ENCODE measurements at regions not wholly inside any gene's neighbourhood (a gene's known extent, or its start where the extent isn't known, plus 50 kb on each side); places are given as distances from the start of the nearest gene placed in this dataset.
A peak's percentile ranks its signal among the peaks of the same experiment; 100 is the strongest.

DNA sequence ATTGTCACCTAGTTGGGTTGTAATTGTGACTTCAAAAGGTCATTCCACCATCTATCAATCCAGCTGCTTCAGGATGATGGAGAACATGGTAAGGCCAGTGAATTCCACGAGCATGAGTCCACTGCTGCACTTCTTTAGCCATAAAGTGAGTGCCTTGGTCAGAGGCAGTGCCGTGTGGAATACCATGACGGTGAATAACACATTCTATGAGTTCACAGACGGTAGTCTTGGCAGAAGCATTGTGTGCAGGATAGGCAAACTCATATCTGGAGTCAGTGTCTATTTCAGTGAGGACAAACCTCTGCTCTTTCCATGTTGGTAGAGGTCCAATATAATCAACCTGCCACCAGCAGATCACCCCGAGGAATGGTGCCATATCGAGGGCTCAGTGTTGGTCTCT lies 650.9 kb downstream of the KCNJ2 start:
- no peak for DNase-seq

DNA sequence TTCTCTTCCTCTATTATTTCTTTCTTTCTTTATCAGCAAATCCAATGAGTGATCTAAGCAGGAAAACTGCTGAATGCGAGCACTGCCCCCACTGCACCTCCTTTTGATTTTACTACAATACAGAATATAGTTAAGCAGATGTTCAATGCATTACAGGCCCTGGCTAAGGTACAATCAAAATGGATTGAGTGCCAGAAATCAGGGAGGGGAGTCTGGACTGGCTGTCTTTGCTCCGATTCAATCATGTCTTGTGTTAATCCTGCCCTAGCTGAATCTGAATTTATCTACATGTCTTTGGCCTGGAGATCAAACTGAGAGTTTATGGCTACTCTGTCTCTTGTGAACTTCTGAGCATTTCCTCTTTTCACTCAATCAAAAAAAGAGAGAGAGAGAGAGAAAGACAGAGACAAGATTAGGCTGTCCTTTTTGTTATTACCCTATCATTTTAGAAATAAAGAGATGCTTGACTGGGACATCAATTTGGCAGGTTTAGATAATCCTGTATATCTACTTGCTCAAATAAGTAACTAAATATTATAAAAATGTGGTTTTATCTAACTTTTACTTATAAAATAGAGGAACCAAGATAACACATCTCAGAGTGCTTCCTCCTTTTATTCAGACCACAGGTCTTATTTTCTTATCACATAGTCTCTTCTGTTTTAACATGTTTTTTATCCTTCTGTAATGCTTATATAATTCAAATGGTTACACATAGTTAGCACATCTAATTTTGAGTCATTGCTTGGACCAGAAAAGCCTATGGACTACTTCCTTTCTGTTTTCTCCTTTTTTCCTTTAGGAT lies 656.2 kb downstream of the KCNJ2 start:
- no peak for DNase-seq

DNA sequence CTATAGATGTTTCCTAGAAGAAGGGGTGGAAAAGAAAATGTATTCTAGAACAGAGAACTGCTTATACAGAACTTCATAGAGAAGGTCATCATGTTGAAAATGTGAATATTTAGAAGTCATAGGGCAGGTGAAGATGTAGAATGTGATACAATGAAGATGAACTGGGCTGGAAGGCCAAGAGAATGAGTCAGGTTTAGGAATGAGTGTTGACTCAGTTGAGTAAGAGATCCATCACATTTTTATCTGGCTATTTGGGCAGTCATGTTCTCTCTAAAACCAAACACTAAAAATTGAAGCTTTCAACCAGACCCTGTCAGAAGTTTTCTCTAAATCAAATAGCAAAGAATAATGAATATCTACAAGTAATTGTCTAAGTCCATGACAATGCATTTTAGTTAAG lies 660.5 kb downstream of the KCNJ2 start:
- no peak for DNase-seq

DNA sequence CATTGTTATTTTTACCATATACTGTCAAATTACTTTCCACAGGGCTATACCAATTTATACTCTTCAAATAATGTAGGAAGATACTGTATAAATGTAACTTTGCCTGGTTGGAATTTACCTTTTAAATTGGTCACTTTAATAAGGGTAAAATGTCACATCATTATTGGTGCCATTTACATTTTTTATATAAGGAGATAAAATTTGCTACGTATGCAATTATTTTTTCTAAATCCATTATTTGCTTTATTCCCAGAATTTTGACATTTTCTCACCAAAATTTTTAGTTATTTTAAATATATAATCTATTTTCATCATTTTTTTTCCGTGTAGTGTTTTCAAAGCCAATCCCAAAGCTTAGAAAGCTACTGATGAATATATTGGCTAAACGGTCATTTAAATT lies 664.7 kb downstream of the KCNJ2 start:
- DNase-seq: no peak

DNA sequence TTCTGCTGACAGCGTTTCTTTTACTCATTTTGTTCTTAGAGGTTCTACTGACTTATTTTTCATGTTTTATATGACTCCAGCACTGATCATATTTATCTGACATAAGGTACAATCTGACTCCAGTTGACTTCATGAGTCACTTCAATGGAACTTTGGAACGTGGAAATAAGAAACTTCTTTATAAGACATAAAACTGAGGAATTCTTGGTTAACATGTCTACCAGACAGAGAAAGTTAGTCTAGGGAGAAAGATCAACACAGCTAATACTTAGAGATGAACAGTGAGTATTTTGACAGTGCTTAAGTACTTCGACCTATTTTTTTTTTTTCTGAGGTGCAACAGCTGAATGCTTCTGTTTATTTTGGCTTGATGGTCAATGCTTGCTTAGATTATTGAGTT lies 679.5 kb downstream of the KCNJ2 start:
- no peak for DNase-seq

DNA sequence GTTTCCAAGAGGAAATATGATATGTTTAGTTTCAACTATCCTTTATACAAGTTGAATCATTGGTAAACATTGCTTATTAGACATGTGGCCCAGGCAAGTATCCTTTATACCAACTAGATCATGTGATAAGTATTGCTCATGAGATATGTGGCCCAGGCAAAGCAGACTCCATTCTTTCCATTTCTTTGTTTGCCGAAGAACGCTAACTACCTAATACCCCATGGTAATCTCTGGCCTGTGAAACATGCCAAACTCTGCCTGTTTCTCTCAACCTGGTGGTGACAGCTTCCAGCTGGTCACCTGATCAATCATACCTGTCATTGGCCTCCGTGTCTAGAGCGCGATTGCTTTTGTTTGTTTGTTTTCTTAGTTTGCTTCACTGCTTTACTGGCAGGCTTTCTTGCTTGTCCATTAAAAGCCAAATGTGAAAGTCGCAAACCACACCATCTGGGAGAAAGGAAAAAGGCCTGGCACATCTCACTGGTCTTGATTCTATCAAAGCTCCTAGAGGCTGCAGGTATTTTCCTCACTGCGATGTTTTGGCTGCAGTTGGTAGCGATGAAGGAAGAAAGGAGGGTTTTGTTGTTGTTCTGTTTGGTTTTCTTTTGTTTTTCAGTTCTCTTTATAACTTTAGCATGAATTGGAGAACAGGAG lies 686.2 kb downstream of the KCNJ2 start:
- peak; percentile 74 for DNase-seq

DNA sequence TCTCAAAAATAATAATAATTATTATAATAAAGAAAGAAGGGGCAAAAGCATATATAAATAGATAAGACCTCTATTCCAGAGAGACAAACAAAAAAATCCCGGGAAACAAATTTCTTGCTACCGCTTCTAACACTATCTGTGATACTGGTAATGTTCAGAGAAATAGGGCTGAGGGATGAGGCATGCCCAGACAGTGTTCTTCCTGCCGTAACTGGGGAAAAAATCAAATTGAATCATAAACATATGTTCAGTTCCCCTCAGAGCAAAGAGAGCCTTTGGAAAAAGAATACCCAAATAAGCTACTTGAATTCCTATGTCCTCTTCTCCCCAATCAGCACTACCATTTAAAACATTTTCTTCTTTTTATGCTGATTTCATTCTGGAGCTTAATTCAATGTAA lies 688.0 kb downstream of the KCNJ2 start:
- DNase-seq: no peak

DNA sequence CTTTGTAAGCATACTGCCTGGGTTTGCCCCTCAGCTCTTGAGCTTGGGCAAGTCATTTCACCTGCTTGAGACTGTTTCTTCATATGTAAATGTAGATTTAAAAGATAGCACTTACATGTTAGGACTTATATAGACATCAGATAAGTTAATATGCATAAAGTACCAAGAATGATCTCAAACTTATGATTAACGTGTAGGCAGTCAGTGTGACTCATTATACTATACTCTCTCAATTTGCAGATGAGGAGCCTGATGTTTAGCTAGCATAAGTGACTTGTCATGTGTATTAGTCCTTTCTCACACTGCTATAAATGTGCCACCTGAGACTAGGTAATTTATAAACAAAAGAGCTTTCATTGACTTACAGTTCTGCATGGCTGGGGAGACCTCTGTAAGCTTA lies 690.5 kb downstream of the KCNJ2 start:
- peak; percentile 72 for DNase-seq

DNA sequence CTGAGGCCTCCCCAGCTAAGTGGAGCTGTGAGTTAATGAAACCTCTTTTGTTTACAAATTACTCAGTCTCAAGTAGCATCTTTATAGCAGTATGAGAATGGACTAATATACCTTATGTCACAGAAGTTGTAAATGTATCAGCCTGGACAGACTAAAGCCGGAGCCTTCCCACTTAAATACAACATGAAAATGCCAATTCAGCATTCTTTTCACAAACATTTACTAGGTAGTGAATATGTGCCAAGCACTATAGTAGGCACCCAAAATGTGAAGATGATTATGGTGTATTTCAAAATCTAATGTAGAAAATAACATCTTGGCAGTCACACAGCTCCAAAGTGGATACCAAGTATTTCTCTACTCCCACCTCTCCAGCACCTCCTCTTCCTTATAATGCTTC lies 693.0 kb downstream of the KCNJ2 start:
- DNase-seq: no peak

DNA sequence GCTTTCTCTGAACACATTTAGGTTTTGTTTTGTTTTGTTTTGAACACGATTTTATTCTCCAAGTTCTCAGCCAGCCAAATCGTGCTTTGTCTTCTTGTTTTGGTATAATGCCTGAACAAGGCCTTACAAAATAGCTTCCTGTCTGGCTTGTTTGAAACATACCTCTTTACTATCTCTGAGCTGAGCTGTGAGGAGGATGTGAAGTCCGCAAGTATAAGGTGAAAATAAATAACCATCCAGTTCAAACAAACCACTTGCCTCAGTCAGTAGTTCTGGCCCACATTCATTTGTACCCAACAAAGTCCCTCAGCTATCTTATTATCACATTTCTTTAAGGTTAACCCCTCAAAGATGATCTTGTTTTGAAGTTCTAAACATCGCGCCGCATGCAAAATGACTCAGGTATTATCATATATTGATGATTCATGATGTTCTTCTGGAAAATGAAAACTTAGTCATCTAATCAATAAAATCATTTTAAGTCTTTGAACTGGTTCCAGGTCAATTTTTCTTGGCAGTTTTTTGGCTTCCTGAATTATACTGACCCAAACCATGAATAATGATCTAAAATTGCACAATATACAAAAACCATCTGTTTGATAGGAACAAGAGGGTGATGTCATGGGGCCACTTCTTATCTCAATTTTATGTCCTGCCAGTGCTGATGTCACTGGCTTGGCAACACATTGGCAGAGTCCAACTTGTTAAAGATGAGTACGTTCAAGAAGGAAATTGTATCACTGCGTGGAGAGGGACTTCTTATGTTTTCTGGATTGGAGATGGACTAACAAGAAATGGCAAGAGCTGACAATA lies 694.3 kb downstream of the KCNJ2 start:
- DNase-seq: no peak

DNA sequence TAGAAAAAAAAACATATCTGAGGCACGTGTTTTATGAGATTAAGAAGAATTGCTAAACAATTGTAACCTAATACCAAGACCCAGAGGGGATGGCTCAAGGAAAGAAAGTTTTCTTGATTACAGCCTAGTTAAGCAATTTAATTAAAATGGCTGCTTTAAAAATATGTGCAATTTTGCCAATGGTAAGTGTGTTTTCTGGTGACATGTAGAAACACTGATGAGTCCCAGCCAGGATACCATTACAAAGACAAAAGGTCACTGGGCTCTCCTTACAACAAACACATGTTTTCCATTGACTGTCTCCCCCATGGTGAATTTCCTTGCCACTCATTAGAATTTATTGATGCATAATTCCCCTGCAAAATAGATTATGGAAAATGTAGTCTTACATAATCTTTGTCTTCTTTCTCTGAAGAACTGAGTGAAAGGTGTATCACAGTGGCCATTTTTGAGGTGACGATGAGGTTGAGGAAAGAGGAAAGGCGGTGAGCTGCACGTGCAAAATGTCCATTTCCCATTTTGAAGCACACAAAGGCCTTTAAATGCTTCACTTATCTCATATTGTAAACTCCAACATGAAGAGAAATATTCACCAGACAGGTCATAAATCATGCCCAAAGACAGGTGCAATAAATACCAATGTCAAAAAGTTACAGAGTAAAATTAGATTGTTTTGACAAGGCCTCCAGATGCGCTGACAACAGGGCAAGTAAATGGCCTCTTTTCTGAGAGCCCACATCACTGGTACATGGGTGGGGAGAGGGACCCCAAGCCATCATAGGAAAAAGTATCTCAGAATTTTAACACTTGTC lies 696.9 kb downstream of the KCNJ2 start:
- no peak for DNase-seq

DNA sequence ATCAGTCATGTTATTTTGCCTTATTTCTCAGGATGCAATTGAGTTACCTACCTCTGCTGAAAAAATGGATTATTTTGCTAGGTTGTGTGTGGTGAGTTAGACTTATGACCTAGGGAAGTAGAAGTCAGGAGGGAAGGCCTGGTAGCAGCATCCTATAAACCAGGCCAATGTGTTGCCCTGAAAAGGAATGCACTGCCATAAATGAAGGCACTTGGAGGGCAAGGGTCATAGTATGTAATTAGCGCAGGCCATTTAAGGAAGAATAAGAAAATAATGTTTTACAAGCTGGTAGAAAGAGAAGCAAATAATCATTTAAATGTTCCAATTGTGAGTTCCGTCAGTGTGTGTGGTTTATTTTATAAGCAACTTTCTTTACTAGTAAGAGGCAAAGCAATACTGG lies 698.8 kb downstream of the KCNJ2 start:
- DNase-seq: no peak

DNA sequence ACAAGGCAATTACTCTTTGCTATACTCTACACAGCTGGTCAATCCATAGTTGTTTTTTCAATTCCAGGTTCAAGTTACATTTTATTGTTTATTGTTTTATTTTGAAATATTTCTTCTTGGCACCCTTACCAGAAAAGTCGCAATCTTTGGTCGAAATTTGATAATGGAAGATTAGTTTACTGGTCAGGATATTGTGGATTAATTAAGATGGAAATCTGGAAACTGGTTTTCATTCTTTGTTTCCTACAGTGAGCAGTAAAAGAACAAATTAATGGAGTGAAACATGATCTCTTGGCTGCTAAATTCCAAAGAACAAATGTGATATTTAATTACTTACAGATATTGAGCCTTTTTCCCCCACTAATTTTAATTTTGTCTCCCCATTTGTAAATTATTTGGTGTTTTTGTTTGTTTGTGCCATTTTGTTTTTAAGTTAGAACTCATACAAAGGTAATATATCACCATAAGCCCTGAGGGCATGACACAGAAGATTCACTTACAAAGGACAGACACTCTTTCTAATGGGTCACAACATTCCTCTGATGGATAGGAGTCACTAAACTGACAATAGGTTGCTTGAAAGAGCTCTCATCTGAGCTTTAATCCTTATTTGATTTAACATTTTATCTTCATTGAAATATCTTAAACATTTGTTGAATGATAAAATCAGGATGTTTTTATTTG lies 700.2 kb downstream of the KCNJ2 start:
- no peak for DNase-seq

DNA sequence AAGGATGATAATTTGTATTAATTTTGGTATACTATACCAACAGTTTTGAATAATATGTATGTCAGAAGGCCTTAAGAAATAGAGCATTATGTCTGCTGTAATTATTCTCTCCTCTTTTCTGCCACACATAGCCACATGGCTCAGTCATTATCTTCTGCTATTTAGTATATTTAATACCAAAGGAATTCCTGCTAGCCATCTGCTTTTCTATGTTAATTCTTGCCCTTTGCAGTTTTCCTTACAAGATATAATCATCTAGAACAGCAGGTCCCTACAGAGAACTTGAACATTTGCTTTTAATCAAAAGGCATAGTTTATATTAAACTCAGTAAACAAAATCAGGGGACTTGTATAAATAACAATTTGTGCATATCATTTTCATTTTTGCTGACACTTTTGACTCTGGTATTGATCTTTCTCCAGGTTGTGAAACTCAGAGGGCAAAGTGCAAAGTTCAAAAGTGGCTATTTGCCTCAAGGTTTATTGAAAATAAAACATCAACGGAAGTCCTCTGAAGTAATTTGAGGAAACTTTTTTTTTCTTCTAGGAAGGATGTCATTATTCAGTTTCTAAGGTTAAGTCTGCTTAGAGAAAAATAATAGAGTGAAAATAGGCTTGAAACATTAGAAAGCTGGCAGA lies 702.0 kb downstream of the KCNJ2 start:
- no peak for DNase-seq

DNA sequence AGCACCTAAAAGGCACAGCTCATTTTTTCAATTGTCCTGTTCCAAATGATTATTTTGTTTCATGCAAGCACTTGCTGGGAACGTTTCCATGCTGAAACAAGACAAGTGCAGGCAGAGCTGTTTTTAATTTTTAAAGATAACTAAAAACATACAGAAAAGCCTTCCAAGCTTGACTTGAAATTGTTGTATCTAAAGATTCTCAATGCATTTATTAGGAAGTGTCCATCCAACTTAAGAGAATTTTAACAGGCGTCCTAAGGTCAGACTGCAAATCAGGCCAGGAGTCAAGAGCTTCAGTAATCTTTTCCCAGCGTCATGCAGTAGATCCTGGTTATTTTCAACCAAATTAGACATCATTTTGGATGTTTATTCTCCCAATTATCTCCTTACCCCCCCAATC lies 702.8 kb downstream of the KCNJ2 start:
- DNase-seq: no peak

DNA sequence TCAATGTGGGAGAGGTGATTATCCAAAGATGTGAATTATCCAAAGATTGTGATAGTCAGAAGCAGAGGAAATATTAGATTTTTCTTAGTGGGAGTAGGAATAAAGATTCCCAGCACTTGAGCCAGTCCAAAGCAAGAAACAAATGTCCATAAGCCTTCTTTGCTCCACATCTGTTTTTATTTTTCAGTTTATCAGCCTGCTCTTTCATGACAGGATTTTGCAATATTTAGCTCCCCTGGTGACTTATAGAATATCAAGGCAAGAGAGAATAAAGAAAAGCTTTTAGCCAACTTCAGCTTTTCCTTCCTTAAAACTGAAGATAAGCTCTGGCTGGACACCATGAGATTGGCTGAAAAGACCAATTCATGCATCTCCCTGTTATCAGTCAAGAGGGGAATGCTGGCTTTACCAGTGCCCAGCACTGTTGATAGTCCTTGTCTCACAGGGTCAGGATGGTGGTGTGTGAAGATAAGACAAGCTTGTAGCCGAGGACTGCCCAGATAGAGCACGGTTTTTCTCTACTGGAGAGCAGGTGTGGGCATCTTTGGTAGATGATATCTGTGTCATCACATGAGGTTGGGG lies 706.5 kb downstream of the KCNJ2 start:
- no peak for DNase-seq

DNA sequence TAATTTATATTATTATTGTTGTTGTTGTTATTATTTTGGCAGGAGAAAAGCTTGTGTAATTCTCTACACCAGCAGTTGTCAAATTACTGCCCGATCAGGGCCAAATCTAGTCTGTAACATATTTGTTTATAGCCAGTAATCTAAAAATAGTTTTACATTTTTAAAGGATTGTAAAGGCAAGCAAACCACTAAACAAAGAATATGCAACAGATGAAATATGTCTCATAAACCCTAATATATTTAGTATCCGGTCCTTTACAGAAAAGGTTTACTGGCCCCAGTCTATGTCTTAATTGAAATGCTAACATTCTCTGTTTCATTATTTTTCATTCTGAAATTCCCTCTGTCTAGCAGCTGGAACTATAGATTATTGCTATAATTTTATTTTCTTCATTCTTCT lies 709.5 kb downstream of the KCNJ2 start:
- no peak for DNase-seq

DNA sequence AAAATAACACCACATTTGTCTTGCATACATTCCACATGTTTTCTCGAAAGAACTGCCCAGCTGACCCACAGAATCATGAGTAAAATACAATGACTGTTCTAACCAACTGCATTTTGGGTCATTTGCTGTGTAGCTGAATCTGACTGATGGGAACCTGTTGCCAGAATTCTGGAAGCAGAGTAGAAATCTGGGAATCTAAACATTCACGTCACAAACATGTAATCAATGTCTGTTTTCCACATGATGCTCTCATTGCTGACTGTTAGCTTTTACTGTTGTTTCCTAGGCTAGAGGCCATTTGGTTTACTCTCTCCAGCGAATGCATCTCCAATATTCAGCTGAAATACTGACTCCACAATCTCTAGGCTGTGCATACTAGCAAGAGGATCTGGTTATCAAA lies 710.1 kb downstream of the KCNJ2 start:
- no peak for DNase-seq

DNA sequence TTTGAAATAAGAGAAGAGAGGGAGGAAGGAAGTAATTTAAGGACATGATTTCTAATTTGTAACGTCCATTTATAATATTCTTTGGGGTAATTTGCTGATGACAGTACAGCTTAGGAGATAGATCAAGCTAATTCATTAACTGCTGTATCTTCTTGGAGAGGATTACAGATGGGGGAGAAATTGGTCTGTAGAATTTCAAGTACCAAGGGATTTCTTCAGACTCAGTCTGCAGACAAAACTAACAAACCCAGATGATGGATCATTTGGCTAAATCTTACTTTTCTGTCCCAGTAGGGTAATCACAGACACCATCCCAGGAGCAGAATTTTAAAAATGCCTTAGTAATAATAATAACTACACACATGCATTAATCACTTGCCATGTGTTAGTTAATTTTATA lies 711.8 kb downstream of the KCNJ2 start:
- no peak for DNase-seq

DNA sequence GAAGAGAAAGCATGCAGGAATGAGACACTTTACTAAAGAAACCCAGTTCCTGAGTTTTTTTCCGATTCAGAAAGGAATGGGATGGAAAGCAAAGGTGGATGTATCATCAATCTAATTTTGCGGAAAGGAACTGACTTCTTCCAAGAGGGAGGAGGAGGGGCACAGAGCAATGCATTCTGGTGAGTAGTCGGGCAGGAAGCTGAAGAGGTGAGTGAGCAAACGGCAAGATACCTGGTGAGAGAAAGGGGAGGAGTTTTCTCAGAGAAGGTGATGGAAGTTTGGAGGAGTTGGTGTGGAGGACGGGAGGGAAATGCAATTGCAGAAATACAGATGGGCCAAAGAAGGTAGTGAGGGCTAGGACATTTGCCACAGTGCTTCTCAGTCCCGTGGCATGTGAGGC lies 713.2 kb downstream of the KCNJ2 start:
- no peak for DNase-seq

DNA sequence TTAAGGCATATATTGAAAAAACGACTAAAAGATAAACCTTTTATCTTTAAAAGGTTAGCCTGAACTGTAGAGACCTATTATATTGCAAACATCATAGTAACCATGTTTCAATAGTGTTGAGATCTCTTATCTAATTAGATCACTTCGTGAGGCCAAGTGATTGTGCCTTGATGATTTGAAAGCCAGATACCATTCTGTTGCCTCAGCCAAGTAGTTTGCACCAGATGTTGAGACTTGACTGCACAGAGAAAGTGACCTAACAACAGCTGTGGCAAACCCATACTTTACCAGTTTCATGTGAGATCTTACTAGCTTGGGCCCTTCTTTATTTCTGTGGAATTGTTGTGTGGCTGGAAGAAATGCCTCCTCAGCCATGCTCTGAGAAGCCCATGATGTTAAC lies 717.3 kb downstream of the KCNJ2 start:
- DNase-seq: no peak

DNA sequence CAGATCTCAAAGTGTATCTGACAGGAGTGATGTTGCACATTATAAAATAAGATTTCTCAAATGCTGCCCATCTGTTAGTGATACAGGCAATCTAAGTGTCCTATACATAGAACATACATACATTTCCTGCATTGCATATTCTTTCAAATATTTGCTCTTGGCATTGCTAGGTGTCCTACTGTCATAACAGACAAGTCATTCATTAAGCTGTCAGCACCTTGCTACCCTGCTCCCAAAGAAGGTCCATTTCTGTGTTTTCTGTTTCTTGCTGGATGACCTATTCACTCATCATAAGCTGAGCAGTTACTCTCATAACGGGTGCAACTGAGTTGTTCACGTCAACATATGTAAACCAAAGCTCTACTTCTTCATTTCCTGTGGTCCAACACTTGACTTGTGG lies 719.0 kb downstream of the KCNJ2 start:
- no peak for DNase-seq

Data from NCI-H1436 treated with DMSO at 0.1 percent for 48 hours (cell line).